T follicular helper cell (primary cell): ENCODE measurements at regions not wholly inside any gene's neighbourhood (a gene's known extent, or its start where the extent isn't known, plus 50 kb on each side); places are given as distances from the start of the nearest gene placed in this dataset.

Experiments used
- DNase-seq: peaks from one replicate; pipeline ENCODE4 v3.0.0-alpha.2; 2020; ENCODE audit warnings: low read depth

GRCh38 chr6:14635934-14636591 lies 518.5 kb downstream of the CD83 start:
- DNase-seq: no peak

DNA sequence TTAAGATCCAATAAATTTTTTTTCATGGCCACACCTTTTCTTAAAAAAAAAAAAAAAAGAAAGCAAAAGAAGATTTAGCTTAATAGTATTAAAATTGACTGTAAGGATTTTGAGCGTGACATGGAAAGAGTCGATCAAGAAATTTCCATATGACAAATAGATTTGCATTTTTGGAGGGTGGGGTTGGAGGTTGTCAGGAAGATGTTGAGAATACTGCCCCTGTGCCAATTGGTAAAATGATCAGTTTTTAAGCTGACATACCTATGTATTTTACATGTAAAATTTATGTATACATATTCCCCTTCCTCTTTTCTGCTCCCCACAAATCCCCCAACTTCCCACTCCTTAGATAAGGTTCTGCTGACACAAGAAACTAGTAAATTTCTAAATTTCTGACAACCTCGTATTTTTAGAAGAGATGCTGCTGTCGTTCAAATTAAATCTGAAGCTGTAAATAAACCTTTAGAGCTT lies 520.9 kb downstream of the CD83 start:
- no peak for DNase-seq

DNA sequence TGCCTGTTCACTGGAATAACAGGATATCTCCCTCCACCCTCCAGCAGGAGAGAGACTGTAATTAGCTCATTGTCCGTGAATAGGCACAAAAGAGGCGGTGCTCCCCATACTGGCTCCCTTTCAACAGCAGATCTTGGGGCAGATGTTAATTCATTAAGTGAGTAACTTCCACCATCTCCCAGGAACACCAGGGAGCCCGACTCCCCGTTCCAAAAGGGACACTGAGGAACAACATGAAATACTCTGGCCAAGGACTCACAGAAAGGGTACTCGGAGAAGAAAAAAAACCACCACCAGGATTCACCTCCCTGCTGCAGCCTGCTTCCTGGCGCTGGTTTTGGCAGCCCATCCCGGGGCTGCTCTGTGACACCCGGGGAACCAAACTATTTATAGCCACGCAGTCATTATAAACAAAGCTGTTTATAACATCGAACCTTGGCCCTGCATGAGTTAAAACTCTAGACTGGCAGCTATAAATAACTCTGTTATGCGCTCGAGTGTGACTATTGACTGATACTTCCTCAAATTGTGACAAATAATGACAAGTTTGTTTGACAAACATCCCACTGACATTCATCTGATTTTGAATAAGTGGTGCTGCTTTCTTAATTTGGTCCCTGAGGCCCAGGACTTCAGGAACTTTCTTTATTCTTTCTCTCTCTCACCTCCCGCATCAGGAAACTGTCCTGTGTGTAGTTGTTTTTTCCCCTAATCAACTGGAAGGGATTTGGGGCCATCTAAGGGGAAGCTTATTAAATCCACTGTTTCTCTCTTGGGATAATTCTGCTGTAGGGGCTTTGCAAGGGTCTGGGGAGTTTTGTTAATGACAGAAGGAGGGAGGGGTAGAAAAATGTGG lies 521.6 kb downstream of the CD83 start:
- DNase-seq: no peak

DNA sequence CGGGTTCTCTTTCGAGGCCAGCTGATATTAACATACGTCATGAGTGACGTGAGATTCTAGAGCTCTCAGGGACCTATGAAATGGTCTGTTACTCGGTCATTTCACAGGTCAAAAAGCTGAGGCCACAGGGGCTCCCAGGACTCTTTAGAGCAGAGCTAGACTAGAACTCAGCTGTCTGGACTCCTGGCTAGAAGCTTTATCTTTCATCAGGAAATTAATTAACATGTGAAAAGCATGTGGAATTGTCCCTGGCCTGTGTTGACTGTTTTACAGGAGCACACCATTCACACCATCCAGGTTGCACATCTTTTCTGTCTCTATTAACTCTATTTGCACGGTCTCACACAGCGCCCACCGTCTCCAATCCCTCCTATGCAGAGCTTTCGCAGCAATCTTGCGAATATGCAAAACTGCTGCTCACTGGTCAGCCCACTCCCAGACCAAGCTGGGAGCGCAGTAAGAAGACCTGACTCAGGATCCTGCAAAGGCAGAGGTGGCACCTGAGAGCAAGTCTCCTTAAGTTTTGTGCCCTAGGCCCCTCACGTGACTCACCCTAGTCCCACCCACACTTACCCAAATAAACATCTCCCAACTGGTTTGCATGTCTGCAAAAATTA lies 522.5 kb downstream of the CD83 start:
- no peak for DNase-seq

GRCh38 chr6:14640631-14641030 lies 523.1 kb downstream of the CD83 start:
- DNase-seq: no peak

DNA sequence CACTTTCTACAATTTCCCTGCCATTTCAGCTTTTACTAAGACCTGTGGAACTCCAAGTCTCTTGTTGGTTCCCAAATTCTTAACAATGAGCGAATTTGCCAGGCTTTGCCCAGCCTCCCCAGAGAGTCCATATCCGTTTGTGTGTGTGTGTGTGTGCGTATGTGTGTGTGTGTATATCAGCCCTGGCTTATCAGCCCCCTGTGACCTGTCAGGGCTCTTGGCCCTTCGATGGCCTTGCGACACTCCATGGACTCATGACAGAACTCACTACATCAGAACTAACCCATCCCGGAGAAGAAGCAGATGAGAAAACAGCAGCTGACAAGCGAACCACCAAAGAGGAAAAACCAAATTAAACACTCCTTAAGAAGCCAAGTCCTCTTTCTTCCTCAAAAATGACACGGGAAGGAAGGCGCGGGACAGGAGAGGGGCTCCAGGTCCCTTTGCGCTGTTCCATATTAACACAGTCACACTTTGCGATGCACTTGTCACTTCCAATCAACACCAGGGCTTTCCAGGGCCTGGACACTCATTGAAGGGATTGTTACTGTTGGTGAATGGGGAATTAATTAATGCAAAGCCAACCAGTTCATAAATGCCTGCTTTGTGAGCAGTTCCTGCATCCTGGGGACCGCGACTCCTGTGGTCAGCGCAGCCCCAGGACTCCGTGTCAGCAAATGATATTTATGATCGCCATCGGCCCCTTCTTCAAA lies 524.0 kb downstream of the CD83 start:
- no peak for DNase-seq

GRCh38 chr6:14642136-14642505 lies 524.5 kb downstream of the CD83 start:
- DNase-seq: no peak

- DNase-seq: no peak
Observed at GRCh38 chr6:14642842-14643241, 525.3 kb downstream of the CD83 start.

DNA sequence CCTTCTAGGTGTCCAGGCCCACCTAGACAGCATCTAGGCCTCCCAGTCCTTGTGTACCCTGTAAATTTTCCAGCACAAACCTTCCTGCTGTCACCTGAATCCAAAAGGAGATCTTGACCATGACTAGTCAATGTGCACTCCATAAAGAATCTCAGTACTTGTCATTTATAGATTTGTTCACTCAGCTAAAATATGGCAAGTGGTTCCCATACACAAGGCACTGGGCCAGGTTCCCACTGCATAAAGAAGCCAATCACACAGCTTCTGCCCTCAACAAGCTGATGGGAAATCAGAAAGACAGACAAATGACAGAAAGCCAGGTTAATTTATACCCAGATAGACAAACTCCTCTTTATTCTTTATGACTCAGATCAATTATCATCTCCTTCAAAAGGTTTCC lies 526.8 kb downstream of the CD83 start:
- DNase-seq: no peak

GRCh38 chr6:14645221-14645620 lies 527.6 kb downstream of the CD83 start:
- no peak for DNase-seq

DNA sequence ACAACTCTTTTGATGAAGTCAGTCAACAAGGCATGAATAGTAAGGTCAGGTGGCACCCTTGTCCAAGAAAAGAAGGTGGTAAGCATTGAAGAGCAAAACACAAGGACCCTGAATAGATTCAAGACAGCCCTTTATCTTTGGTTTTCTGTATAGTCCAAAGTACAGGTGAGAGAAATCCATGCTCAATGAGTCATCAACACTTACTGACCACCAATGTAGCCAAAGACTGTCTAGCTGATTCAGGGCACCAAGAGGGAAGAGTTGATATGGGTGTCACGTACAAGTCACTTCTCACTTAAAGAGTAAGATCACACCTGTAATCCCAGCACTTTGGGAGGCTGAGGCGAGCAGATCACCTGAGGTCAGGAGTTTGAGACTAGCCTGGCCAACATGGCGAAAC lies 528.3 kb downstream of the CD83 start:
- no peak for DNase-seq

GRCh38 chr6:14646371-14646770 lies 528.8 kb downstream of the CD83 start:
- no peak for DNase-seq

DNA sequence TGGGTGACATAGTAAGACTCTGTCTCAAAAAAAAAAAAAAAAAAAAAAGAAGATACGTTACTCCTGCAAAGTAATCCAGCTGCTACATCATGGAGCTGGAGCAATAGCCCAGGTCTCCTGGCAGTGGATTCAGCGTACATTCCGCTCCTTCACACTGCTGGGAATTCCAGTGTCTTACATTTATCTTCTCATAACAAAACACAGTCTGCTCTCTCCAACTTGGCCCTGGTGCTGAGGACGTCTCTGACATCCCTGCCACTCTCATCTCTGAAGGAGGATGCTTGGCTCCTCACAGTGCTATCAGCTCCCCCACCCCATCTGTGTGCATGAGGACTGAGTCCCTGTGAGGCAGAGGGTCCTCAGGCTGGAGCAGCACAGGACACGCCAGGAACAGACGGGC lies 529.8 kb downstream of the CD83 start:
- no peak for DNase-seq

- DNase-seq: no peak
Observed at GRCh38 chr6:14652536-14652935, 535.0 kb downstream of the CD83 start.

DNA sequence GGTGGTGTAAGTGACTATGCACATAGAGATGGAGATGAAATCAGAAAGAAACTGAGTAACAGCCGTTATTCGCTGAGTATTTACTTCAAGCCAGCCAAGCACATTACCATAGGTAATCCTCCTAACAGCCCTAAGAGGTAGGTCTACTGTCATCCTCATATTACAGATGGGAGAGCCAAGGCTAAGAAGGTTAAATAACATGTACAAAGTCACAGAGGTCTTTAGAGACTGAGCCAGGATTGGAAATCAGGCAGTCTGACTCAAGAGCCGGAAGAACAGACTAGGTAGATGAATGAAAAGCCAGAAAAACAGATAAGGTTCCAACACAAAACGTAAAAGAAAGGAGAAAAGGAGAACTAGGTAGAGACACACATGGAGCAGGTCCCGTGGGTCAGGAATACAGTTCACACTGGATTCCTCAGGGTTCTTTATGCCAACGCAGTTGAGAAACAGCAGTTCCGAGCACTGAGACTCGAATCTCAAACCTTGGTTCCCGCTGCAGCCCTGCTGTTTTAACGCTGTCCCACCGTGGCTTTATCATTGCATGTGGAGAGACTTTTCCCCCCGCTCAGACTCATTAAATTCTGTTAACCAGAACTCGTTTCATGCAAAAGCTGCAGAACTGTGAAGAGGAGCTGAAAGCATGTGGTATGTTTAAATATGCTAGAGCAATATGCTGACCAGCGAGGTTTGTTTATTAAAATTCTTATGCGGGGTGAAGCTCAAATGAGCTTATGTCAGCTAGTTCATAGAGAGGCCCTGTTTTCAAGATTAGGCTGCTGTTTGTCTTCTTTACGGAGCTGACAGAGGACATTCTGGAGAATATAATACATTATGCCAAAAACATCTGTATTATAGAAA lies 537.9 kb downstream of the CD83 start:
- DNase-seq: no peak

DNA sequence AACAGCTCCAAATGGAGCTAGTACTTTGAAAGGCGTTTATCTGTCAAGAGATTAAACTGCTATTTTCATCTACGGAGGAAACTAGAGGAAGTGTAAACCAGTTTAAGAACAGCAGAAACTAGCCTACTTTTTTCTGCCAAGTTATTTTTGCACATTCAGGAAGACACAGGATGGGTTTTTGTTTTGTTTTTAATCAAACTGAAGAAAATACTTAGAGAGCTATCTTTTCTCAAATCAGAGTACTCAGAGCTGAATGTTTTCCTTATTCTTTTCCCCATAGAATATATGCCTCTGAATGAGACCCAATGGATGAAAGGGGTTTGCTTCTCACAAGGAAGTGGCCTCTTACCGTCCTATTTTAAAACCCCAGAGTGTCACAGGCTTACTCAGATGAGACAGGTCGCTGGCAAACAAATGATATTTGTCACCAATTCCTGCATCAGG lies 538.5 kb downstream of the CD83 start:
- no peak for DNase-seq

GRCh38 chr6:14656649-14657048 lies 539.1 kb downstream of the CD83 start:
- DNase-seq: no peak

GRCh38 chr6:14658030-14658429 lies 540.5 kb downstream of the CD83 start:
- DNase-seq: no peak

GRCh38 chr6:14658886-14659561 lies 541.5 kb downstream of the CD83 start:
- DNase-seq: no peak

- no peak for DNase-seq
Observed at GRCh38 chr6:14659841-14660240, 542.3 kb downstream of the CD83 start.
